GM21528 (cell line): ENCODE measurements at regions not wholly inside any gene's neighbourhood (a gene's known extent, or its start where the extent isn't known, plus 50 kb on each side); places are given as distances from the start of the nearest gene placed in this dataset.

Experiments used
- ATAC-seq: cut with Tn5 transposase; IDR thresholded peaks from one replicate; pipeline ENCODE4 v1.9.1; 2021; ENCODE audit warnings: mild to moderate bottlenecking, moderate library complexity; ENCODE audit not compliant: unreplicated experiment, low FRiP score

DNA sequence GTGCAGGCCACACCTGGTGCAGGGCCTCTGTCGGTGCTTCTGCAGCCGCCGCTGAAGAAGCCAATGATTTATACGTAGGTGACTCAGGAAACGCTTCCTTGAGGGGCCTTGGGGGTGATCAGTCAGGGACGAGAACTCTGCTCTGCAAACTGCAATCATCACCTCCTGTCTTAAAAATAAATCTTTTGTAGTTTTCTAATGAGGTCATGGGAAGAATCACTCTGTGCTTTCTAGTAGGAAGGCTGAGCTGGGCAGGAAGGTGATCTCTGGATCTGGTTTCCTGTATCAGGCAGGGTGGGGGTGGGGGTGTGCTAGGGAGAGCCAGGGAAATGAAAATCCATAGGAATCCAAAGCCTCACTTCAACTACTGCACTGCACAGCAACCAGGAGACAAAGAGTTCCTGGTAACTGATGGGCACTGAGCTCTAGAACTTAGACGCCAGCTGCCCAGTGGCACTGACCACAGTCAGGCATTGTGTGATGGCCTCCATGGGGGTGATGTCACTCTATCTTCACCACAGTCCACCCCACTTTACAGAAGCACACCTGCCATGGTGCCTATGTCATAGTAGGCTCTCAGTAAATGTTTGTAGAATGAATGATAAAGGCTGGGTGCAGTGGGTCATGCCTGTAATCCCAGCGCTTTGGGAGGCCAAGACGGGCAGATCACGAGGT lies 292.4 kb upstream of the PWP1 start:
- ATAC-seq, result no peak

GRCh38 chr12:107394693-107395092 lies 290.9 kb upstream of the PWP1 start:
- no peak for ATAC-seq

- no peak for ATAC-seq
Observed at GRCh38 chr12:107395817-107396216, 289.8 kb upstream of the PWP1 start.

DNA sequence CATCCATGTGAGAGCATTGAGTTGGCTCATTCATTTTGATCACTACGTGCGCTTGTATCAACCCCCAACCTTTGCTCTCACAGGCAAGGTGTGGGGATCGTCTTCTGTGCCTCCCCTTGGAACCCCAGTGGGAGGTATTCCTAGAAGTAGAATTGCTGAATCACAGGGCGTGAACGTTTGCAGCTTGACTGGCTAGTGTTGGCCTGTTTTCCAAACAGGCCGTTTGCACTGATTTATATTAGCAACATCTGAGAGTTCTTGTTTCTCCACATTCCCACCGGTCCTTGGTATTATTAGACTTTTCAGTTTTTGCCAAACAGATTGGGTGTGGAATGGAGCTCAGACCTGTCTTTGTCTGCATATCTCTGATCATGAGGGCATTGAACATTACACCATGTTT lies 288.6 kb upstream of the PWP1 start:
- no peak for ATAC-seq

- no peak for ATAC-seq
Observed at GRCh38 chr12:107397890-107398500, 287.6 kb upstream of the PWP1 start.

GRCh38 chr12:107399046-107399445 lies 286.6 kb upstream of the PWP1 start:
- no peak for ATAC-seq

GRCh38 chr12:107400686-107401447 lies 284.7 kb upstream of the PWP1 start:
- no peak for ATAC-seq

DNA sequence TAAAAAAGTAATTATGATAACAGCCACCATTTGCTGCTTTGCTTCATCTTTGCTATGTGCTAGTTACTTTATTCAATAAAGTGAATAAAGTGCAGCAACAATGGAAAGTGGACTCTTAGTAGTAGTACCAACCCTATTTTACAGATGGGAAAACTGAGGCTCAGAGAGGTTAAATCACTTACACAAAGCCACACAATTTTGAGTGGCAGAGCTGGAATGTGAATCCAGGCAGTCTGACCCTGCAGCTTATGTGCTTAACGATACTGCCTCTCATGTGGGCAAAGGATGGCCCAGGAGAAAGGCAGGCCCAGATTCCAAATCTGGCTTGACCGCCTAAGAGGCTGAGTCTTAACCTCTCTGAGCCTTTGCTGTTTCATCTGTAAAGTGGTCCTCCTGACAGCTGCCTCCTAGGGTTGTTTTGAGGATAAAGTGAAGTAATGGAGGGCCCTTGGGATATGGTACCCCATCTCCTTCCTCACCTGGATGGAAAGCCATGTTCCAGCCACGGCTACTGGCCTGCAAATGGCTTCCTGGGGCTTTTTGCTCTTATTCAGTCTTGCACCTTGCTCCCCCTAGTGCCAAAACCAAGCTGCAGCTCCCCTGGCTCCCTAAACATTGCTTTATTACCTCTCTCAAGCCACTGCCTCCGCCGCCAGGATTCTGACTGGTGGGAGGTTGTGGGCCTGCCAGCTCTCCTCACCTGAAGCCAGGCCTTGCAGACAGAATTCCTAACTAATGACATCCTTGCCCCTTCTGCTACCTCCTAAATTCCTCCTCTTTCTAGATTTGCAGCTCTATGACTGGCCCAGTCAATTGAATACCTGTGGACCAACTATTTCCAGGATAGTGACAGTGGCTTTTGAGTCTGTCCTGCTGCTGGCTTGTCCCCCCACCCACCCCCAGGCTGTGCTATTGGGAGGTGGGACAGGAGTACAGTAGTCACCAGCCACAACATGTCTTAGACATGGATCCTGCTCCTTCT lies 283.3 kb upstream of the PWP1 start:
- no peak for ATAC-seq

- ATAC-seq, result peak; percentile 67
Observed at GRCh38 chr12:107404981-107405380, 280.6 kb upstream of the PWP1 start.

DNA sequence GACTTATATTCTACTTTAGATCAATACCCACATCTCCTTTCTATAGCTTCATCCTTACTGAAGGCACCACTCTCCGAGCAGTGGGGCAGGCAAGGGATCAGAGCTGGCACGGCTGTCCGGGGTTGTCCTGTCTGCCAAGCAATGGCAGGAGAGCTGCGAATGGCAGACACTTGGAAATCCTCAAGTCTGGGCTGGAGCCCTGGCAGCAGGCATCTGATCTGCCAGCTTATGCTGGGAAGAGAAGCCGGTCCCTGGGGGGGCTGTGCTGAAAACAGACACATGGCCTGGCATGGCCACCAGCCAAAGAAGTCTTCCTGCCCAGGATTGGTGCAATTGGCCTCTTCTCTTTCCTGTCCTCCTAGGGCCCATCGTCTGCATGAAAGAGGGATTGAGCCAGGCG lies 280.2 kb upstream of the PWP1 start:
- ATAC-seq, result no peak

- ATAC-seq, result no peak
Observed at GRCh38 chr12:107406932-107407331, 278.7 kb upstream of the PWP1 start.

GRCh38 chr12:107411792-107412535 lies 273.6 kb upstream of the PWP1 start:
- no peak for ATAC-seq

DNA sequence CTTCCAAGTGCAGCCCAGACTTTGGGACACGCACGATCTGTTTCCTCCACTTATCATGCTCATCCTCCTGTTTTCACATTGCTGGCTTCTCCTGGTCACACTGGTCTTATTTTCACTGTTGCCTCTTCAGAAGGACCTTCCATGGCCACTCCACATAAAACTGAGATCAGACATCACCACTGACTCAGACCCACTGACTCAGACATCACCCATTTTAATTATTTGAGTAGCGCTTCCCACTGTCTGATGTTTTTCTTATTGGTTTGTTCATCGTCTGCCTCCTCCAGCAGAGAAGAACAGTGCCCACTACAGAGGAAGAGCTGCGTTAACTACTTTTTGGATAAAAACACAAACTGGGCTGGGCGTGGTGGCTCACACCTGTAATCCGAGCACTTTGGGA lies 270.5 kb upstream of the PWP1 start:
- ATAC-seq, result no peak

DNA sequence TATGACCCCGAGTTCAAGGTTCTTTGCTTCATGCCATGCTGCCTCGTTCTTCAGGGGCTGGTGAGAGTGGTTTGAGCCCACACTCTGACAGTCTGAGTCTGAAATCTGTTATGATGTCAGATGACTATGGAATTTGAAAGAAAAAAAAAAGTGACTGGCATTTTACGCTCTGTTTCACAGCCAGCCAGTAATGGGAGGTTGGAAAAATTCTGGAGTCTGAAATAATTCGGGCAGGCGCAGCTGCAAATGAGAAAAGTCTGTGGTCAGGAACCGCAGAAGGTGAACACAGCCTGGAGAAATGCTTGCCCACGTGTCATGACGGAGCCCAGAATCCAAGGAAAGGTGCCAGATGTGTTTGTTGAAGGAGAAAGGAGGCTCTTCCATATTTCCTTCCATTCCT lies 269.8 kb upstream of the PWP1 start:
- ATAC-seq, result no peak

DNA sequence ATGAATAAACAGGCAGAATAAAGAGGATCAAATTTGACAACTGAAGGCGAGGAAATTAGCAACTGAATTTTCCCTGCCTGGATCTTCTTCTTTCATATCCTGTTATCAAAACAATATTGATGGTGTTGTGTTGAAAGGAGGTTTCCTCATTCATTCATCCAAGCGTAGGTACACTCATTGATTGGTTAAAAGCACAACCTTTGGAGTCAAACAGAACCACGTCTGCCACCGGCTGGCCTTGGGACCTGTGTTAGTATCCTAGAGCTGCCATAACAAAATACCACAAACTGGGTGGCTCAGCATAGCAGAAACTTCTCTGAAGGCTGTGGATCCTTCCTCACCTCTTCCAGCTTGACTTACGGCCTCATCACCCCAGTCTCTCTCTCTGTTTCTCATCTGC lies 268.6 kb upstream of the PWP1 start:
- no peak for ATAC-seq

- ATAC-seq, result no peak
Observed at GRCh38 chr12:107418981-107419380, 266.6 kb upstream of the PWP1 start.

- no peak for ATAC-seq
Observed at GRCh38 chr12:107423531-107423930, 262.1 kb upstream of the PWP1 start.

- no peak for ATAC-seq
Observed at GRCh38 chr12:107429006-107429705, 256.4 kb upstream of the PWP1 start.

- no peak for ATAC-seq
Observed at GRCh38 chr12:107431942-107432341, 253.7 kb upstream of the PWP1 start.
